Central memory CD8-positive, alpha-beta T cell (primary cell): ENCODE measurements at regions not wholly inside any gene's neighbourhood (a gene's known extent, or its start where the extent isn't known, plus 50 kb on each side); places are given as distances from the start of the nearest gene placed in this dataset.

ENCODE experiments used
- ATAC-seq: fragments of 150-1000 bp; cut with Tn5 transposase; replicated peaks from 2 replicates; pipeline ENCODE4 v1.10.0; 2022; ENCODE audit warnings: mild to moderate bottlenecking, moderate FRiP score, moderate number of reproducible peaks; ENCODE audit not compliant: poor library complexity, severe bottlenecking; ENCODE audit errors: extremely low read depth
- DNase-seq, 2 donors: peaks; one replicate each; pipeline ENCODE4 v3.0.0; 2021; ENCODE audit warnings: low spot score in 2 of 2
- H3K27ac Mint-ChIP-seq: one replicate; pipeline ENCODE4 v1.8.0; 2022; ENCODE audit warnings: low read depth, mild to moderate bottlenecking, moderate library complexity, mixed read lengths
- H3K27me3 Mint-ChIP-seq: one replicate; pipeline ENCODE4 v1.8.0; 2022; ENCODE audit warnings: mixed read lengths
- H3K36me3 Mint-ChIP-seq: one replicate; pipeline ENCODE4 v1.8.0; 2022; ENCODE audit warnings: mild to moderate bottlenecking, moderate library complexity, mixed read lengths; ENCODE audit not compliant: insufficient read depth
- H3K4me1 Mint-ChIP-seq: one replicate; pipeline ENCODE4 v1.8.0; 2022; ENCODE audit warnings: mixed read lengths
- H3K4me3 Mint-ChIP-seq: one replicate; pipeline ENCODE4 v1.8.0; 2022; ENCODE audit warnings: mild to moderate bottlenecking, moderate library complexity, mixed read lengths
- H3K9me3 Mint-ChIP-seq: one replicate; pipeline ENCODE4 v1.8.0; 2022; ENCODE audit warnings: mixed read lengths

GRCh38 chr3:151974067-151974466 lies 100.6 kb downstream of the SUCNR1 start:
- H3K36me3 Mint-ChIP-seq, result no peaks in the 10 kb centered on the region
- peaks cover 6% of the 10 kb centered on the region for H3K27me3 Mint-ChIP-seq
- H3K4me1 Mint-ChIP-seq, result no peaks in the 10 kb centered on the region
- H3K9me3 Mint-ChIP-seq, result no peaks in the 10 kb centered on the region
- DNase-seq (no peak), ATAC-seq (no peak)
- H3K27ac Mint-ChIP-seq, result no peak overlapping the region
- no peak overlapping the region for H3K4me3 Mint-ChIP-seq

- Mint-ChIP-seq H3K9me3 (no peaks in the 10 kb centered on the region), H3K36me3 (no peaks in the 10 kb centered on the region), H3K4me3 (no peak overlapping the region), H3K27ac (no peak overlapping the region), H3K27me3 (peaks cover 17% of the 10 kb centered on the region), H3K4me1 (no peaks in the 10 kb centered on the region)
- ATAC-seq, result no peak
- no peak for DNase-seq
Observed at GRCh38 chr3:151976211-151977050, 103.0 kb downstream of the SUCNR1 start.

GRCh38 chr3:151979906-151980305 lies 106.5 kb downstream of the SUCNR1 start:
- DNase-seq (no peak), ATAC-seq (no peak)
- Mint-ChIP-seq H3K36me3 (no peaks in the 10 kb centered on the region), H3K27me3 (peaks cover 23% of the 10 kb centered on the region), H3K27ac (no peak overlapping the region), H3K4me3 (no peak overlapping the region), H3K4me1 (no peaks in the 10 kb centered on the region), H3K9me3 (peaks cover 5% of the 10 kb centered on the region)

DNA sequence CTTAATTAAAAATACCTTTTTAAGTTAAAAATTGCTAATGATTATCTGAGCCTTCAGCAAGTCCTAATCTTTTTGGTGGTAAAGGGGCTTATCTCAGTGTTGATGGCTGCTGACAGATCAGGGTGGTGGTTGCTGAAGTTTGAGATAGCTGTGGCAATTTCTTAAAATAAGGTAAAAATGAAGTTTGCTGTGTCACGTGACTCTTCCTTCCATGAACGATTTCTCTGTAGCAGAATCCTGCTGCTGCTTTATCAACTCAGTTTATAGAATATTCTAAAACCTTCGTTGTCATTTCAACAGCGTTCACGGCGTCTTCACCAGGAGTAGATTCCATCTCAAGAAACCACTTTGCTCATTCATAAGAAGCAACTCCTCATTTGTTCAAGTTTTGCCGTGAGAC lies 110.1 kb downstream of the SUCNR1 start:
- H3K27ac Mint-ChIP-seq, result no peak overlapping the region
- H3K4me3 Mint-ChIP-seq, result no peak overlapping the region
- no peaks in the 10 kb centered on the region for H3K36me3 Mint-ChIP-seq
- no peaks in the 10 kb centered on the region for H3K4me1 Mint-ChIP-seq
- DNase-seq, result no peak
- H3K27me3 Mint-ChIP-seq, result peaks cover 22% of the 10 kb centered on the region
- peaks cover 5% of the 10 kb centered on the region for H3K9me3 Mint-ChIP-seq
- no peak for ATAC-seq

DNA sequence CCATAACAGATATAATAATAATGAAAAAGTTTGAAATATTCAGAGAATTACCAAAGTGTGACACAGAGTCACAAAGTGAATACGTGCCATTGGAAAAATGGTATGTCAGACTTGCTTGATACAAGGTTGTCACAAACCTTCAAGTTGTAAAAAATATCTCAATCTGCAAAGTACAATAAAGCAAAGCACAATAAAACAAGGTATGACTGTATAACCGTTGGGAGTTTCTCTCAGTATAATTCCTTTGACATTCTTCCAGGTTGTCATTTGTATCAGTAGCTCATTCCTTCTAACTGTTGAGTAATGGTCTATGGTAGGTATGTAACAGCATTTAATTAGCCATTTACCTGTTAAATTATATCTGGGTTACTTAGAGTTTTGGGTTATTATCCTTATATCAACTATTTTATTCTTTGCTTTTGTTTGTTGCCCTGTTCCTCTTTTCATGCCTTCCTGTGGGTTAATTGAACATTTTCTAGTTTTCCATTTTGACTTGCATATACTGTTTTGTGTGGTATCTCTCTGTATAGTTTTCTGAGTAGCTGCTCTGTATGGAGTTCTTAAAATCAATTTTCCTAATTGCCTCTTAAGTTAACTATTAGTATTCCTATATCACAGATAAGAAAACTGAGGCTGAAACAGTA lies 112.5 kb downstream of the SUCNR1 start:
- no peaks in the 10 kb centered on the region for H3K4me1 Mint-ChIP-seq
- no peaks in the 10 kb centered on the region for H3K36me3 Mint-ChIP-seq
- ATAC-seq, result no peak
- DNase-seq, result no peak
- no peak overlapping the region for H3K4me3 Mint-ChIP-seq
- peaks cover 19% of the 10 kb centered on the region for H3K27me3 Mint-ChIP-seq
- peaks cover 5% of the 10 kb centered on the region for H3K9me3 Mint-ChIP-seq
- H3K27ac Mint-ChIP-seq, result no peak overlapping the region

- peaks cover 13% of the 10 kb centered on the region for H3K27me3 Mint-ChIP-seq
- H3K4me3 Mint-ChIP-seq, result no peak overlapping the region
- no peaks in the 10 kb centered on the region for H3K36me3 Mint-ChIP-seq
- H3K27ac Mint-ChIP-seq, result no peak overlapping the region
- H3K4me1 Mint-ChIP-seq, result no peaks in the 10 kb centered on the region
- DNase-seq (no peak), ATAC-seq (no peak)
- H3K9me3 Mint-ChIP-seq, result no peaks in the 10 kb centered on the region
Observed at GRCh38 chr3:151987893-151988292, 114.5 kb downstream of the SUCNR1 start.

DNA sequence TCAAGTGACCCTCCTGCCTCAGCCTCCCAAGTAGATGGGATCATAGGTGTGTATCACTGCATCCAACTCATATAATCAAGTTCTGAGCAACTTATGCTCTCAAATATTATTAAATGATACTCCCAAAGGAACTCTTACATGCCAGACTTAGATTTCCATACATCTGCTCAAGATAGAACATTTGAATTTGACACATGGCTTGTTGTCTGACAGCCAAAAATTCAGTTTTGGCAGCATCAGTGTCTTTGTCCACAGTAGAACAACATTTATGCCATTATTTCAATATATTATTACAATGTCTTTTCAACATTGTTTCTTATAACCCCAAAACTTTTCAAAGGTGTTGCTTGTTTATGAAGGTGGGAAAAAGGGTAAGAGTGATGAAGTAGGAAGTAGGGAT lies 116.2 kb downstream of the SUCNR1 start:
- Mint-ChIP-seq H3K27ac (no peak overlapping the region), H3K9me3 (no peaks in the 10 kb centered on the region), H3K36me3 (no peaks in the 10 kb centered on the region), H3K27me3 (peaks cover 13% of the 10 kb centered on the region), H3K4me3 (no peak overlapping the region), H3K4me1 (no peaks in the 10 kb centered on the region)
- ATAC-seq (no peak), DNase-seq (no peak)

DNA sequence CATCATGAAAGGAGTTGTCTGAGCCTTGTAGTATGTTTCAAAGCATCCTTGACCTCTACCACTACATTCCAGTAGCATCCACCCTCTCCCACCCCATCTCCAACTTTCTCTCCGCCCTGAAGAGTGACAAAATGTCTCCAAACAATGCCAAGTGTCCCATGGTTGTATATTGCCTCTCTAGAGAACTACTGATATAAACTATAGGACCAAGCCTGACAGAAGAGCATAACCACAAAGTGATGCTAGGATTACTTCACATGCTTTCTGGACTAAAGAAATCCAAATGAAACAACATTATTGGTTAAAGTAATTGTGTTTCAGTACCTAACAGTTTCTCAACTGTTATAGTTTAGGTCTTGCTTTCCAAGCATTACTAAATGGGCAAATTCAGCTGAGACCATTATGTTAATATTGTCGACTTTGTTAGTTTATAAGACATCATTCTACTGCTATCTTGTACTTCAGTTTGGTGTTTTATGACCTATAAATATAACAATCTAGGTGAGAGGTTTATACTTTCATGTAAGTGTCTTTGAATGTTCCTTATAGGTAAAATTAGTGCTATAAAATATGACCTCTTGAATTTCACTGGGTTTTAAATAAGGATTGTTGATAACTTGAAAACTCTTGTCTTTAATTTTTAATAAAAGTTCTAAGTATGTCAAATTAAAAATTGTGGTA lies 117.4 kb downstream of the SUCNR1 start:
- H3K4me1 Mint-ChIP-seq, result no peaks in the 10 kb centered on the region
- no peaks in the 10 kb centered on the region for H3K36me3 Mint-ChIP-seq
- H3K9me3 Mint-ChIP-seq, result no peaks in the 10 kb centered on the region
- peaks cover 13% of the 10 kb centered on the region for H3K27me3 Mint-ChIP-seq
- ATAC-seq, result no peak
- no peak overlapping the region for H3K4me3 Mint-ChIP-seq
- no peak overlapping the region for H3K27ac Mint-ChIP-seq
- DNase-seq, result no peak

- Mint-ChIP-seq H3K27ac (no peak overlapping the region), H3K36me3 (no peaks in the 10 kb centered on the region), H3K4me3 (no peak overlapping the region), H3K9me3 (no peaks in the 10 kb centered on the region), H3K4me1 (no peaks in the 10 kb centered on the region), H3K27me3 (peaks cover 13% of the 10 kb centered on the region)
- no peak for DNase-seq
- ATAC-seq, result no peak
Observed at GRCh38 chr3:151992326-151993041, 119.0 kb downstream of the SUCNR1 start.

- no peak for ATAC-seq
- Mint-ChIP-seq H3K27ac (no peak overlapping the region), H3K4me3 (no peak overlapping the region)
Observed at GRCh38 chr3:151995091-151995490, 121.6 kb downstream of the SUCNR1 start.

GRCh38 chr3:151998744-151999143 lies 125.3 kb downstream of the SUCNR1 start:
- Mint-ChIP-seq H3K36me3 (no peaks in the 10 kb centered on the region), H3K27me3 (no peaks in the 10 kb centered on the region), H3K4me1 (no peaks in the 10 kb centered on the region), H3K9me3 (no peaks in the 10 kb centered on the region), H3K4me3 (no peak overlapping the region), H3K27ac (no peak overlapping the region)
- DNase-seq, result no peak
- no peak for ATAC-seq

More at GRCh38 chr3:151995091-151995490, 121.6 kb downstream of the SUCNR1 start:
- no peaks in the 10 kb centered on the region for H3K9me3 Mint-ChIP-seq
- no peak for DNase-seq
- no peaks in the 10 kb centered on the region for H3K4me1 Mint-ChIP-seq
- H3K27me3 Mint-ChIP-seq, result peaks cover 6% of the 10 kb centered on the region
- H3K36me3 Mint-ChIP-seq, result no peaks in the 10 kb centered on the region

DNA sequence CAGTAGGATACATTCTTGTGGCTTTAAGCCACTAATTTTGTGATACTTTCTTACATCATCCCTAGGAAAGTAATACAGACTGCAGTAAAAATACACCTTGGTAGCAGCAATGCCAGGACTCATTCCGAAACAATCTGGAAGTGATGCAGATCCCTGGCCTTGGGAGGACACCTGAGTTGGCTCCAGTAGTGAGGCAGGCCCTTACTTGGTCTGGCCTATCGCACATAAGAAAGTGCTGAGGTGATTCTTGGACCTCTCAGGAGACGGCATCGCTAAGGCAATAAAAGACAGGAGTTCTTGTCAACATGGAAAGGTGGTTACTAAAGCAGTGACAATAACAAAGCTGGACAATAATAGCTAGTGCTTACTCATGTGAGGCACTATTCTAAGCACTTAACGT lies 126.5 kb downstream of the SUCNR1 start:
- ATAC-seq (no peak), DNase-seq (no peak)
- no peak overlapping the region for H3K27ac Mint-ChIP-seq
- no peaks in the 10 kb centered on the region for H3K9me3 Mint-ChIP-seq
- H3K36me3 Mint-ChIP-seq, result no peaks in the 10 kb centered on the region
- peaks cover 5% of the 10 kb centered on the region for H3K27me3 Mint-ChIP-seq
- no peaks in the 10 kb centered on the region for H3K4me1 Mint-ChIP-seq
- H3K4me3 Mint-ChIP-seq, result no peak overlapping the region
